ENCODE measurements at regions not wholly inside any gene's neighbourhood (a gene's known extent, or its start where the extent isn't known, plus 50 kb on each side); places are given as distances from the start of the nearest gene placed in this dataset.
"Not testable (repeated sequence)": the region's sequence is repeated elsewhere in the genome, so short reads cannot be mapped to it uniquely, and the experiment has no call there.

DNA sequence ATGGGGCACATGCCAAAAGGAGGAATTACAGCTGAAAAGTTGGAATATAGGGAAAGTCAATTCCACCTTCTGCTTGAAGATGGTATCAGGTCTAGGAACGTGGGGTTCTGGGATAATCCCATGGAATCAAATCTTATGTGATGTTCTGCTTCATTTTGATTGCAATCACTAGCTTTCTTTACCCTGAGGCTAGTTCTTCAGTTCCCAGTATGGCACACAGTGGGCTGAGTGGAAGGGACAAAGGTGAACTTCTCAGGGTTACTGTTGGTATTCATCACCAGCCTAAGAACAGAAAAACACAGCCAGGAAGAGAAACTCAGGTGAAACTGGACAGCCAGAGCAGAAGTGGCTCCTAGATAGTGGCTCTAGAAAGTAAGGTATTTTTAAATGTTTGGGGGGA is 117.8 kb downstream of the TNFSF18 start:
- DNase-seq (ENCODE audit: low spot score), result no peak

DNA sequence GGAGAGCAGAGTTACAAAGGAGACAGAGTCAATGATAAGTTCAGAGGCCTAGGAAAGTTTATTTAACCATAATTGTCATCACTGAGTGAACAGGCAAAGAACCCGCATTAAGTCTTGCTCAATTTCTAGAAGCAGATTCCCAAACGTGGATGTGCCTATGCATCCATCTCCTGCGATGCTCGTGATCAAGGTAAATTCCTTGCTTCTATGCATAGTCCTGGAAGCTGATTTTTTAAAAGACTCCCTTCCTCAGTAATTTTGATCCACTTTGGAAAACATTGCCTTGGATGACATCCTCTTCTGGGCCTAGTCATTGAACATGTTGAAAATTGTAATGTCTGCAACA is 116.4 kb downstream of the TNFSF18 start:
- in situ Hi-C loops (cut with HindIII; ENCODE audit: low sequenced_read_pairs), result no loop called here
- no peak for DNase-seq (ENCODE audit: low spot score)

More for the DNA sequence above, 117.8 kb downstream of the TNFSF18 start:
- in situ Hi-C loops (cut with HindIII; ENCODE audit: low sequenced_read_pairs), result no loop called here

DNA sequence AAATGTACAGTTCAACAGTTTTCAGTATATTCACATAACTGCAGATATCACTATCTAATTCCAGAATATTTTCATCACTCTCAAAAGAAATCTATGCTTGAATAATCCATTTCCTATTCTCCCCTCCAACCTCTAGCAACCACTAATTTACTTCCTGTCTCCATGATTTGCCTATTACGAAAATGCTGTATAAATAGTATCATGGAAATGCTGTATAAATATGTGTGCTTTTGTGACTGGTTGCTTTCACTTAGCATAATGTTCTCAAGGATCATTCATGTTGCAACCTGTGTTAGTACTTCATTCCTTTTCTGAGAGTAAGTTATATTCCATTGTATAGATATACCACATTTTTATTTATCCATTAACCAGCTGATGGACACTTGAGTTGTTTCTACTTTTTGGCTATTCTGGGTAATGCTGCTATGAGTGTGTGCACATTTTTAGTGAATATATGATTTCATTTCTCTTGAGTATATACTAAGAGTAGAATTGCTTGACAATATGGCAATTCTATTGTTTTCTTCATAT is 115.6 kb downstream of the TNFSF18 start:
- in situ Hi-C loops (cut with HindIII; ENCODE audit: low sequenced_read_pairs), result no loop called here
- DNase-seq (ENCODE audit: low spot score), result no peak

DNA sequence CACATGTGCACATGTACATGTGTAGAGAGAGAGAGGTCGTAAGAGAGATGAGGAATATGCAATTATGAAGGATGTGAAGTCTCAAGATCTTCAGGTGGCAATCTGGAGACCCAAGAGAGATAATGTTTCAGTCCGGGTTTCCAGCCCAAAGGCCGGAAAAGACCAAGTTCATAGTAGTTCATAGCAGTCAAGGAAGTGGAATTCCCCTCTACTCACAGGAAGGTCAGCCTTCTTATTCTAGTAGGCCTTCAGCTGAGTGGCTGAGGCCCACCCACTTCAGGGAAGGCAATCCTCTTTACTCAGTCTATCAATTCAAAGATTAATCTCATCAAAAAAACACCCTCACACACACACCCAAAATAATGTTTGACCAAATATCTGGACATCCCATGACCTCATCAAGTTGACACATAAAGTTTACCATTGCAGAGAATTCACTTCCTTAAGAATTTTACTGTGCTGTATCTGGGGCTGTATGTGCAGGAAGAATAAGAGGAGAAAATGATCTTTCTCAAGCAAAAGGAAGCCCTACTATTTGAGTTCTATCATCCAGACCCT is 114.6 kb downstream of the TNFSF18 start:
- in situ Hi-C loops (cut with HindIII; ENCODE audit: low sequenced_read_pairs), result no loop called here
- no peak for DNase-seq (ENCODE audit: low spot score)

DNA sequence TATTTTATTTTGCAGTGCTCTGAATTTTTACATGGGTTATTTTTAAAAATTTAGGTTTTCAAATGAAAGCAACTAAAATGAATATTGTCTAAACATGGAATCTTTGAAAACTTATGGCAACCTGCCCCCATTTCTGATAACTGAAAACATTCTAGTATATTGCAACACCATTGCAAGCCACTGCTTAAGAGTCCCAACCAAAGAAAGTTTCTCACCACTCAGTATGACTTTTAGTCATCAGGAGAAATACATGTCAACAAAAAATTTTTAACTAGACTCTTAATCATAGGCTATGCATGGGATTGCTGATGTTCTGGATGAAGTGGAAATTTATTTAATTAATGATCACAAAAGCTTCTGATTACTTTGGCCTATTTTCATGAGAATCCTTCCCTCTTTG is 112.1 kb downstream of the TNFSF18 start:
- in situ Hi-C loops (cut with HindIII; ENCODE audit: low sequenced_read_pairs), result no loop called here
- DNase-seq (ENCODE audit: low spot score), result no peak

DNA sequence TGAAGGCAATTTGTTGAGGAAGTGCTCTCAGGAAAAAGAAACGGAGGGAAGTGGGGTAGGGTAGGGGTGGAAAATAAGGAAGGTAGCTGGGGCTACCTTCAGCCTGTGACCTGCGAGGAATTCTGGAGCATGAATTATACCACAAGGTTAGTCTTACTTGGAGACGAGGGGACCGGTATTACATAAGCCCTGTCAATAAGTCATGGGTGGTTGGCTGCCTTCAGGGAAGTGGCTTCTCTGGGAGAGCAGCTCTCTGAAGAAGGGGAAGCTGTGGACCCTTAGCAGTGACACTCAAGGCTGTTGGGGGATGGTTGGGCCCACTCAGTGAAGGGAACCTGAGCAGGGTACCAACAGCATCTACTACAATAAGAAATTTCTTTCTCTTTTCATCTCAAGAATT is 111.3 kb downstream of the TNFSF18 start:
- in situ Hi-C loops (cut with HindIII; ENCODE audit: low sequenced_read_pairs), result no loop called here
- no peak for DNase-seq (ENCODE audit: low spot score)

DNA sequence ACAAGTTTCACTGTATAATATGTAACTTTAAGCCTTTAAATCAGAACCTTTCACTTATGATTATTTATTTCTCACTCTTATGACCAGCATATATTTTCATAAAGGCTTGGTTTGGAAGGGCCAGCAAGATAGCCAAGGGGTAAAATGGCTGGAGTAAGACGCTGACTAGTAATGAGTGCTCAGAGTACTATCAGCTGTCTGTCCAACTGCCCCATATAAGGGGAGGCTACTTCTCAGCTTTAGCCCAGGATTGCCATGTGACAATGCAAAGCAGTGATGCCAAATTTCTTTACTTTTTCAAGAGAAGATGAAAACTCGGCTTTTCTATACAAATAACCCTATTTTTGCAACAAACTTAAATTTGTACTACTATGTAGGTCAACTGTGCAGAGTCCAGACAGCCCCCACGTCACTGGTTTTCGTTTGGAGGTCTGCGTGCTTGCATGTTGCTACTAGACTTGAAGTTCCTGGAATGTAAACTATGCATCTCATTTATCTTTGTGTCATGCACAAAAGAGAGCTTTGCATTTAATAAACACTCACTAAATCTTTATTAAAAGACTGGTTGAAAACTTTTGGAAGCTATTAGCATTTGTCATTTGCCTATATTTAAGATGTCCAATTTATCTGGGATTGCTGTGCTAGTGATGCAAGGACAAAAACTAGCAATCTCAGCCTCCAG is 110.4 kb downstream of the TNFSF18 start:
- in situ Hi-C loops (cut with HindIII; ENCODE audit: low sequenced_read_pairs), result no loop called here
- no peak for DNase-seq (ENCODE audit: low spot score)

DNA sequence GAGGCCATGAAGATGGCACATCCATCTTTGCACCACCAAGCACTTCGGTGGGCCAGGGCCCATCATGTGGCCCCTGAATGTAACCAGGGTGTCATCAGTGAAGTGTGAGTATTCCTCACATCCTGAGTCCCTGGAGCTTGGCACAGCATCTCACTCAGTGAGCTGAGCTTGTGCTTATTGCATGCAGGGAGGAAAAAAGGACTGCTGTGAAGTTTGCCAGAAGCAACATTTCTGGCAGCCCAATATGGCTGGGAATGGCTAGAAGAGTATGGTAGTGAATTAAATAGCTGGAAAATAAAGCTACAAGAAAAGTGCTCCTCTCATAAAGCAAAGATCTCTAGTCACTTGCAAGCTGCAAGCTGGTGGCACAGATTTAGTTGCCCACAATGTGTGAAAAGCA is 109.3 kb downstream of the TNFSF18 start:
- no peak for DNase-seq (ENCODE audit: low spot score)
- in situ Hi-C loops (cut with HindIII; ENCODE audit: low sequenced_read_pairs), result no loop called here

DNA sequence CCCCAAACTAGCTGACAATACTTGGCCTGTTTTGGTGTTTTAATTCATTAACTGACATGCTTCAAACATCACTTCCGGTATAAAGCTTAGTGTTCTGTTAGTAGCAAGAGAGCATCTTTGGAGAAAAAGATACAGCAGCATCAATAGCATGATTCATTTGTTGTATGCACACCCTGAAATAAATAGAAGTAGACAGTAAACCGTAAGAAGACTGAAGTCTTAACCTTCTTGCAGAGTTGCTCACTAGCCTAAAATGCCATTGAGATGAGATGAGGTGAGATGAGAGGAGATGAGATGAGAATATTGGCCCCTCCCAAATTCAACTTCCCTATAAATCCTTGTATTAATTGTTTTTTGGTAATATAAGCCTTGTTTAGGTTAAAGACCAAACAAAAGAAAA is 108.8 kb downstream of the TNFSF18 start:
- in situ Hi-C loops (cut with HindIII; ENCODE audit: low sequenced_read_pairs), result no loop called here
- no peak for DNase-seq (ENCODE audit: low spot score)

DNA sequence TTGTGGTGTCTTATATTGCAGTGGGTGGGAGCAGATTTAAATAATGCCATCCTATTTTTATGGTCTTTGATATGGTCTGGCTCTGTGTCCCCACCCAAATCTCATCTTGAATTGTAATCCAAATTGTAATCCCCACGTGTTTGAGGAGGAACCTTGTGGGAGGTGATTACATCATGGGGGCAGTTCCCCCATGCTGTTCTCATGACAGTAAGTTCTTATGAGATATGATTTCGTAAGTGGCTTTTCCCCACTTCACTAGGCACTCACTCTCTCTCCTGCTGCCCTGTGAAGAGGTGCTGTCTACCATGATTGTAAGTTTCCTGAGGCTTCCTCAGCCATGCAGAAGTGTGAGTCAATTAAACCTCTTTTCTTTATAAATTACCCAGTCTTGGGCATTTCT is 107.6 kb downstream of the TNFSF18 start:
- in situ Hi-C loops (cut with HindIII; ENCODE audit: low sequenced_read_pairs); DNase-seq (ENCODE audit: low spot score): not testable (repeated sequence)

DNA sequence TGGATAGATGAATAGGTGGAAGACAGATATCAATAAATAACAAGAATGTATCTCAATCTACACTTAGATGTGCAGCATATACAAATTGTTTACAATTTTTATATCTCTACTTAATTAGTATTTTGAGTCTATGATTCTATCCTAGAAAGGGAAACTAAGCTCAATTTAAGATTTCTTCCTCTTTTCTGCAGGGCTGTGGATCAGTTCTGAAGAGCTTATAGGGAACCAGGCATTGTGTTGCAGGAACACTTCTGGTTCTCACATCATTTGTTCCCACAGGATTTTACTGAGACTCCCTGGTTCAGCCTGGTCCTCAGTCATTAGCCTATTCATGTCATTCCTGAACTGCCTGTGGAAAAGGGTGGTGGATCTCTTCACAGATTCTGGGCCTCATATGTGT is 105.8 kb downstream of the TNFSF18 start:
- DNase-seq (ENCODE audit: low spot score), result no peak
- in situ Hi-C loops (cut with HindIII; ENCODE audit: low sequenced_read_pairs), result no loop called here

DNA sequence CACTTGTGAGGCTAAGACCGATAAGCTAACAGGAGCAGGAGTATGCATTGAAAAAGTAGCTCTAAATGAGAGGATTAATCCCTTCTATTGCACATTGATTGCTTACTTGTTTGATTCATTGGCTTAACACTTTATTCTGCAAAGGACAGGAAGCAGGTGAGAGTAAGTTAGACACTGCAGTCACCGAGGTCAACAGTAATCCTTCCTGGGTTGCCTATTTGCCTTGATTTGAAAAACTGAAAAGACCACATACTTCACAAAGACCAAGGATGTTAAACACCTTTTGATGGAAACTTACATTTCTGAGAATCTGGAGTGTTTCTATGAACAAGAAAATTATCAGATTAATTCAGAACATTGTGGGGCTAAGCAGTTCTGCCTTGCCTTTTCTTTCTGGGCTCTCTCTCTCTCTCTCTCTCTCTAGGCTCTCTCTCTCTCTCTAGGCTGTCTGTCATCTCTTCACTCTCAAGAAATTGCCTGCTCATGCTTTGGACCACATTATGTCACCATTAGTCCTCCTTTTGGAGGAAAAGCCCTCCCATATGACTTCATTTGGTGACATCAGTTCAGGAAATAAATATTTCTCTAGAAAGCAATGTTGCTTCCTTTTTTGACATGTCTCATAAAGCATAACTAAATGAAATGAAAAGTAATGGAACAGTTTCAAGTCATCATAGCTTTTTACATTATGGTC is 103.8 kb downstream of the TNFSF18 start:
- DNase-seq (ENCODE audit: low spot score), result no peak
- in situ Hi-C loops (cut with HindIII; ENCODE audit: low sequenced_read_pairs), result no loop called here

DNA sequence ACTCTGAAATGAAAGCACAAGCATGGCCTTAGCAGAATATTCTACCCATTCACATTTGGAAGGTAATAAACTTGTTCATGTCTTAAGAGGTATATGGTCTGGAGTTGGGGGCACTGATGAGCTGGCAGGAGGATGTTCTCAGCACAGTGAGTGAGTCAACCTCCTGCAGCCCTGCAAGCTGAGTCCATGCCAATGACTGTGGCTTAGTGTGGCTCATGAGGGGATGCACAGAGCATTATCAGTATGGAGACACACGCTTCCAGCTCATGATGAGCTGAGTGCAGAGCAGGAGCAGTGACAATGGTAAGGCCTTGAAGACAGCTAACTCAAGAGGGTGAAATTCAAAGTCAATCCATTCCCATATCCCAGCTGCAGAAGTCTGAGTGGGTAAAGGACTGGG is 102.3 kb downstream of the TNFSF18 start:
- no peak for DNase-seq (ENCODE audit: low spot score)
- in situ Hi-C loops (cut with HindIII; ENCODE audit: low sequenced_read_pairs), result no loop called here

DNA sequence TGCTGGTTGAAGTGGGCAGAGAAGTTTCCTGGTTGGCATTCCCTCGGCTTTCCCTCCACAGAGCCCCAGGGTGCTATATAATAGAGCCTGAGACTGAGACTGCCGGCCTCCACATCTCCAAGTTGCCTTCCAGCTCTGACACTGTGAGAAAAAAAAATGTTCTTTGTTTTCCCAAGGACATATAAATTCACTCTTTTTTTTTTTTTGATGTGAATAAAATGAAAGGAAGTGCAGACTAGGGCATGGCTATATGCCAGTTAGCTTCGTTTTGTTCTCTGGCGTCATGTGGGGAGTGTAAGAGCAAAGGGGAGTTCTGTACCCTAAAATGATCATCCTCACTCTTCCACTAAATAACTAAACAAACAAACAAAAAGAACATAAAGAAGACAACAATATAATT is 101.6 kb downstream of the TNFSF18 start:
- no peak for DNase-seq (ENCODE audit: low spot score)
- in situ Hi-C loops (cut with HindIII; ENCODE audit: low sequenced_read_pairs), result no loop called here

DNA sequence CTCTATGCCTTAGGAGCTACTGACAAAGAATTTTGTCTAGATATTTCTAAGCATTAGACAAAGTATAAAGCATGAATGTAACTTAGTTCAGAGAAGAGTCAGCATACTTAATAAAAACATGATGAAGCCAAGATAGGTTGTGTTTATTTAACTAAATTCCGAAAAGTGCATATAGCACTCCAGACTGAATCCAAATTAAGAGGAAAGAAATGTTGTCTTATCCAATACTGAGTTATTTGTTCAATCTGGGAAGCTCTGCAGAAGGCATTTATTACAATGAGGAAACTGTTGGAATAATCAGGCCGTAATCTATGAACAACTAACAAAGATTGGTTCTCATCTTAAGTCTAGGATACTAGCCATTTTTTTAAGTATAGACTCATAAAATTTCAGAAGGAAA is 100.2 kb downstream of the TNFSF18 start:
- in situ Hi-C loops (cut with HindIII; ENCODE audit: low sequenced_read_pairs), result no loop called here
- no peak for DNase-seq (ENCODE audit: low spot score)

DNA sequence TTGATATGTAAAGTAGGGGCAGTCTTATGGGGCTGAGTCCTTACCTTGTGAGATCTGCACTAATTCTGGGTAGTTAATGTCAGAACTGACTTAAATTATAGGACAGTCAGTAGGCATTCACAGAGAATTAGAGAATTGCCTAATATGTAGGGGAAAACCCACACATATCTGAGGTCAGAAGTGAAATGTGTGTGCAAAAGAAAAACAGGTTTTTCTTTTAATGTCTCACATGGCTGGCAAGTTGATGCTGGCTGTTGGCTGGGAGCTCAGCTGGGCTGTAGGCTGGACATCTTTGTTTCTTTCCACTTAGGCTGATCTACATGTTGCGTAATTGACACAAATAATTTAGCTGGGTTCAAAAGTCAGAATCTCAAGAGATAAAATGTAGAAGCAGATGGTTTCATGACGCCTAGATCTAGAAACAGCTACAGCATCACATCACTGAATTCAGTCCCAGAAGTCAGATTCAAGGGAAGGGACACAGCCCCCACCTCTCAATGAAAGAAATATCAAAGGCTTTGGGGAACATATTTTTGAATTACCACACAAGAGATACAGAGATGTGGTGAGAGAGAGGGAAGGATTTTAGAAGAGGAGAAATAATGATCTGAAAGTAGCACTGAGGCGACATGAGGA is 98.9 kb downstream of the TNFSF18 start:
- DNase-seq (ENCODE audit: low spot score), result no peak
- in situ Hi-C loops (cut with HindIII; ENCODE audit: low sequenced_read_pairs), result no loop called here

DNA sequence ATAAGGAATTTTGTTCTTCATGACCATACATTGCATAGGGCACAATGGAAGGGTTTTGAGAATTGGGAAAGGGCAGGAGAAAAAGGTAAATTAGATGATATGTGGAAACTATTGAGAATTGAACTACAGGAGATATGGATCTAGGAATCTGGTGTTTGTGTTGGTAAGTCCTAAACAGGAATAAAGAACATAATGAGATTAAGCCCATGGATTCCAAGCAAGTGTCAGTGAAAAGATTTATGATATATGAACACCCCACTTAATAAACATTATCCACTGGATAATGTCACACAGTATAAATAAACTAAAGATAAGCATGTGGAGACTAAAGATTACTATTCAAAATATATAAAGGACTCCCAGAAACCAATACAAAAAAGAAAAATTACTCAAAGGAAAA is 98.2 kb downstream of the TNFSF18 start:
- no peak for DNase-seq (ENCODE audit: low spot score)
- in situ Hi-C loops (cut with HindIII; ENCODE audit: low sequenced_read_pairs), result no loop called here

DNA sequence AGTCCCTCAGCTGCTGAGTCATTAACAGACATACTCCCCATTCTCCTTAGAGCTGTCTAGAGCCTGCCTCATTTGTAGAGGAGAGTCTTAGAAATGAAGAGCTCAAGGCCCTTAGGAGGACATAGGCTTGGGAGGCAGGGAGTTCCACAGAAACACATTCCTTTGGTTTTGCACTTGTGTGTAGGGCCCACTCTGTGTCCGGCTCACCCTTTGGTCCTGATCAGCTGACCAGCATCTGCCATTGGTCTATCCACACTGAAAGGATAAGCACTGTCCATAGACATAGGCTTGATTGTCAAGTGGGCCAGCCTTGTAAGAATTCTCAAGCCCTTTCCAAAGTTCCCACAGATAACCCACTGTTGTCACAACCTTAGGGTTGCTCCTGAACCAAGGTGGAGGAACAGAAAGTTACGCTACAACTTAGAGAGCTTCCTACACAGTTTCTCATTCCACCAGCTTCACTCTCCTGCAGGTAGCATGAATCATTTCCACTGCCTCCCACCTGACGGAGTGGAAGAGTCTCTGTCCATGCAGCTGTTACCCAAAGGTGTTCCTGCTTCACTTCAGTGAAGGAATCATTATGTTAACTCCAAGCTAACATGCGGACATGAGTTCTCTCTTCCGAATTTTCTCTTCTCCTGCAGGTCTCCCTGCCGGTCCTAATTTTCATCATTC is 96.1 kb downstream of the TNFSF18 start:
- in situ Hi-C loops (cut with HindIII; ENCODE audit: low sequenced_read_pairs), result no loop called here
- DNase-seq (ENCODE audit: low spot score), result no peak

DNA sequence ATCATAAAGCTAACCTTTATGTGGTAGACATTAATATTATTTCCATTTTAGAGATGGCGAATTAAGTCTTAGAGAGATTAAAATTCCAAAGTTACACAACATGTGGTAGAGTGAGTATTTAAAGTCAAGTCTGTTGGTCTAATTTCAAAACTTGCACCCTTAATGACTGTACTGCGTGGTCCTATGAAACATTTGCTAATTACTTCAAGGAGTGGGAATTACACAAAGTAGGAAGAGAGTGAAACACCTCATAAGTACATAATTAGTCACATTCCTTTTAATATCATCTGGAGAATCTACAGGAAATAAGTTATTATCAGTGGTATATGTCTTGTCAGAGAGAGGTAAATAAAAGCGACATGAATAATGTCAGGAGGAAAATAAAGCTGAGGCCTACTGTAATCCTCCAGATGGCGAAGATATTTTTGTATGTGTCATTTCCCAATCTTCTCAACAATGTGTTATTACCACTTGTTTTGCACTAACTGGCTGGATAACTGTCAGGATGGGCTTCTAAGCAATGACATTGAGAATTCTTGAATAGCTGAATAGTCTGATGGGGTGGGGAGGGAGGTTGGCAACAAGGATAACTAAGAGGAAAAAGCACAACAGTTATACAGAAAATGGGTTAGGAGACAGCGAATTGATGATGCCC is 95.5 kb downstream of the TNFSF18 start:
- no peak for DNase-seq (ENCODE audit: low spot score)
- in situ Hi-C loops (cut with HindIII; ENCODE audit: low sequenced_read_pairs), result no loop called here

Measured in G401 (cell line).